GM19035 (cell line): ENCODE measurements at regions not wholly inside any gene's neighbourhood (a gene's known extent, or its start where the extent isn't known, plus 50 kb on each side); places are given as distances from the start of the nearest gene placed in this dataset.
"Not testable (repeated sequence)": the region's sequence is repeated elsewhere in the genome, so short reads cannot be mapped to it uniquely, and the experiment has no call there.

Source experiments
- ATAC-seq: cut with Tn5 transposase; IDR thresholded peaks from one replicate; pipeline ENCODE4 v1.9.1; 2021; ENCODE audit not compliant: unreplicated experiment

- ATAC-seq, result no peak
Observed at GRCh38 chr5:164073081-164073480, 567.7 kb downstream of the MAT2B start.

- no peak for ATAC-seq
Observed at GRCh38 chr5:164076556-164076955, 571.1 kb downstream of the MAT2B start.

DNA sequence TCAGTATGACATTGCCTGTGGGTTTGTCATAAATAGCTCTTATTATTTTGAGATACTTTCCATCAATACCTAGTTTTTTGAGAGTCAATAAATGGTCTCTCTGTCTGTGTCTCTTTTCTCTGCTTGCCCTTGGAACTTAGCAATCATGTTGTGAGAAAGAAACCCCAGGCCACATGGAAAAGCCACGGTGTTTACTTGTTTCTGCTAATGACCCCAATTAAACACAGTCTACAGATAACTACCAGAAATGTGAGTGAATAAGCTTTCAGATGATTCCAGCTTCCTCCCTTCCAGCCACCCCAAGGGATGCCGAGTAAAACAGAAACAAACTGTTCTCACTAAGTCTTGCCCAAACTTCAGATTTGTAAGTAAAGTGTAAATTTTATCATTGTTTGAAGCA lies 584.9 kb downstream of the MAT2B start:
- ATAC-seq, result no peak

GRCh38 chr5:164091836-164092235 lies 586.4 kb downstream of the MAT2B start:
- no peak for ATAC-seq

GRCh38 chr5:164094291-164094690 lies 588.9 kb downstream of the MAT2B start:
- ATAC-seq, result no peak

DNA sequence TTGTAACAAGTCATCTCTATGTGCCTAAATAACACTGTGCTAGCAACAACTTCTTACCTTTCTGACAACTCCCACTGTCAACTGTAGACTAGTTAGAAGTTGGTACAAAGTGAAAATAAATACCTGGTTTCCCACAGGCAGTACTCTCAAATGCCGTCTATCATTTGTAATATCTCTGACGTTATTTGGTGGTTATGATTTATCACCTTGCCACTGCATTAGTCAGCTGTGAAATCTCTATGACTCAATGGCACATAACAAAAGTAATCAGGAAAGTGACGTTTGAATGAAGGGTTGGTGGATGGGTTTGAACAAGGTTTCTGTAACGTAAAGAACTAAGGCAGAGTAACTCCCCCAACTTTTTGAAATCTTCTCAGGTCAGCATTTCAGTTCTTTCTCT lies 592.3 kb downstream of the MAT2B start:
- no peak for ATAC-seq

GRCh38 chr5:164098531-164098930 lies 593.1 kb downstream of the MAT2B start:
- no peak for ATAC-seq

GRCh38 chr5:164098979-164099378 lies 593.6 kb downstream of the MAT2B start:
- no peak for ATAC-seq

- no peak for ATAC-seq
Observed at GRCh38 chr5:164115420-164115819, 610.0 kb downstream of the MAT2B start.

- ATAC-seq, result peak; percentile 80
Observed at GRCh38 chr5:164119806-164120447, 614.5 kb downstream of the MAT2B start.

GRCh38 chr5:164127527-164127926 lies 622.1 kb downstream of the MAT2B start:
- ATAC-seq, result no peak

DNA sequence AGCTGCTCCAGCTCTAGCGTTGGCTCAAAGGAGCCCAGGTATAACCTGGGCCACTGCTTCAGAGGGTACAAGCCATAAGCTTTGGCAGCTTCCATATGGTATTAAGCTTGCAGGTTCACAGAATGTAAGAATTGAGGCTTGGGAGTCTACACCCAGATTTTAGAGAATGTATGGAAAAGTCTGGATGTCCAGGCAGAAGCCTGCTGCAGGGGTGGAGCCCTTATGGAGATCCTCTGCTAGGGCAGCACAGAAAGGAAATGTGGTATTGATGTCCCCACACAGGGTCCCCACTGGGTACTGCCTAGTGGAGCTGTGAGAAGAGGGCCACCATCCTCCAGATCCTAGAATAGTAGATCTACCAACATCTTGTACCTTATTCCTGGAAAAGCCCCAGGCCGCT lies 626.9 kb downstream of the MAT2B start:
- no peak for ATAC-seq

- no peak for ATAC-seq
Observed at GRCh38 chr5:164137095-164137494, 631.7 kb downstream of the MAT2B start.

DNA sequence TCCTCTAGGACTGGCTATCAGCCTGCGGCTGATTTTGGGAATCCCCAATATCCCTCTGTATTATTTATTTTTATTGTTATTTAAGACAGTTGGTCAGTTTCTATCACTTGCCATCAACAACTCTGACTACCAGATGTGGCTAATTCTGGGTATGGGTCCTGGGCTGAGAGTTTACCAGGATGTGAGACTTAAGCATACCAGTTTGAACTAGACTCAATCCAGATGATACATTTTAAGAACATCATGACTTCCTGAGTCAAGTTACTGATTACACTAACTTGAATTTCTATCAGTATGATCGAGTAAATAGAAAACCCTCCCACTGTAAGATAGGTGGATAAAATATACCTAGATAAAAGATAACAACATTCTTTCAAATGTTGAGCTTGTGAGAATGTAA lies 634.0 kb downstream of the MAT2B start:
- no peak for ATAC-seq

DNA sequence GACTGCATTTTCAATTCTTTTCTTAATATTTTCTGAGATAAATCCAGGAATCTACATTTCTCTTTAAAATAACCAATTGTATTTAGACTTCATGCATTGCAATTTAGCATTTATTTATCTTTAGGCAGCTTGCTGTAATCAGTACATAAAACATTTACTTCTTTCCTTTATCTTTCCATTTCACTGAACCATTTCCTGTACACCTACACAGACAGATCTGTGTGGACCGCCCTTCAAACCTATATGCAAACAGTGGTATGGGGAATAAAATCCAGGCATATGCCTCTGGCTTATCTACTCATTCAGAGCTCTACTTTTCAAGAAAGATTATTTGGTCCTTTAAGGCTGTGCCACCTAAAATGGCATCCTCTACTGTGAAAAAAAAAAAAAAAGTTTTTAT lies 640.0 kb downstream of the MAT2B start:
- no peak for ATAC-seq

DNA sequence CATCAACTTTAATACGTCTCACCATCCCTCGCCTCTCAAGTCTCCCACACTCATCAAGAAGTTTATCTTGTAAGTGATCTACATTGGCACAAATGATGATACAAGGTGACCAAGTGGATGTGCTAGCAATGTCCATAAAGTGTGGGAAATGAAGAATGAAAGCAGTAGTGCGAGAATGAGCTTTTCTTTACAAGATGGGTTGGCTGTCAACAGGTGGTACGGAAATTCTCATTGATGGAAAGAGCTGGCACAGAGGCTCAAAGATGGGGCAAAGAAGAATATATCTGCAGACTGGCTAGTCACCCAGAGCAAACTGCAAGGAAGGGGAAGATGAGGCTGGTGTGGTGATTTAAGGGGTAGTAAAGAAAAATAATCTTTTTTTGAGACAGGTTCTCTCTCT lies 640.8 kb downstream of the MAT2B start:
- no peak for ATAC-seq

DNA sequence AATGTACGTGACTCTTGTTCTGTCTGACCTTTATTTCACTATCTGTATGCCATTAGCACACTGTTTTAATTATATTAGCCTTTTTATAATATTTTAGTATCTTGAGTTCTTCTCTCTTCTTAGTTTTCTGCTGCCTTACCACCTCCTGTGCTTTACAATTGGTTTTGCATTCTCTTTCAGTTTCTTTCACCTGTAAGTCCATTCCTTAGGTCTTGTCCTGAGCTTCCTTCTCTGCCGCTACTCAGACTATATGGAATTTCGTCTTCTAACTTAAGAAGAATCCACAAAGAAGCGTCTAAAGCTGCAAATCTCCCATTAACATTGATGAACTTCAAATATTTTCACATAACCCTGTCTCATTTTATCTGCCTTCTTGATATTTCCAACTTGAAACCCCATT lies 642.9 kb downstream of the MAT2B start:
- no peak for ATAC-seq

DNA sequence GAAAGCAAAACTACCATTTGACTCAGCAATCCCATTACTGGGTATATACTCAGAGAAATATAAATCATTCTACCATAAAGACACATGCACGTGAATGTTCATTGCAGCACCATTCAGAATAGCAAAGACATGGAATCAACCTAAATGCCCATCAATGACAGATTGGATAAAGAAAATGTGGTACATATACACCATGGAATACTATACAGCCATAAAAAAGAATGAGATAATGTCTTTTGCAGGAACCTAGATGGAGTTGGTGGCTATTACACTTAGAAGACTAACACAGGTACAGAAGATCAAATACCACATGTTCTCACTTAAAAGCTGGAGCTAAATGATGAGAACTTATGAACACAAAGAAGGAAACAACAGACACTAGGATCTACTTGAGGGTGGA lies 647.1 kb downstream of the MAT2B start:
- ATAC-seq, result not testable (repeated sequence)

DNA sequence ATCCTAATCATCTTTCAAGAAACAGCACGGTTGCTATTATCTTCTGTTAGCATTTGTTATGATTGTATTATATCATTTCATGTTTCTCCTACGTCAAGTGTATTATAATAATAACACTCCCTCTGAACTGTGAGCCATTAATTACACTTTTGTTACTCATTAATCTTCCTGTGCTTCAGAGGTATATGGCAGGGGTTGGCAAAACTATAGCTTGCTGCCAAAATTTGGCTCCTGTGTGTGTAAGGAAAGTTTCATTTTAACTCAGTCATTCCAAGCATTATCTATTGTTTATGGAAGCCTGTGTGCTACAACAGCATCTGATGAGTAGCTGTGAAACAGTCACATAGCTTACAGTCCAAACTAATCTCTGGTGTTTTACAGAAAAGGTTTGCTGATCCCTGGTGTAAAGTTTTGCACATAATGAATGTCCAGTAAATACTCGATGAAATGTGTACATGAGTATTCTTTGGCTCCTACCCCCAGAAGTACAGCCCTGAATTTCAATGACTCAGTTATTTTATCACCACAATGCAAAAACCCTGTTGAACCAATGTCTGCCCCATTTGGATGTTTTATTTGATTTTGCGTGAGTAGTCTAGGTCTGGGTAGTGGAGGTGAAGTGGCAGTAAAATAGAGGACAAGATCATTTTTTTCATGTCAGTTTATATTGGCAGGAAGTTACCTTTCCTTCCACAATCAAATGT lies 648.2 kb downstream of the MAT2B start:
- ATAC-seq, result no peak

GRCh38 chr5:164170814-164171213 lies 665.4 kb downstream of the MAT2B start:
- no peak for ATAC-seq

- no peak for ATAC-seq
Observed at GRCh38 chr5:164175083-164175482, 669.7 kb downstream of the MAT2B start.

DNA sequence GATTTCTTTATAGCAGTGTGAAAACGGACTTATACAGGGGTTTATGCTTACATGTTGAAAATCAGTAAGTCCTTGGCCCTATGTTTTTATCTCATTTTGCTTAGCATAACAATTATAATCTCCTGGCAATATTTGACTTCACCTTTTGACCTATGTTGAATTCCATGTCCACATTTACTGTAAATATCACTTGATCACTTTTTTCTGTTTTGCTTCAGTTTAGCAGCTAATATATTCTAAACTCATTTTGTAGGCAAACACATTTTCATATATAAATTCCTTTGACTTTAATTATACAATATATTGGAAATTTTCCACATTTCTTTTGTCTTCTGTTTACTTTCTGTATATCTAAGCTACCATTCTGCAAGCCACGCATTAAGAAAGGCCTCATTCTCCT lies 674.0 kb downstream of the MAT2B start:
- ATAC-seq, result no peak

DNA sequence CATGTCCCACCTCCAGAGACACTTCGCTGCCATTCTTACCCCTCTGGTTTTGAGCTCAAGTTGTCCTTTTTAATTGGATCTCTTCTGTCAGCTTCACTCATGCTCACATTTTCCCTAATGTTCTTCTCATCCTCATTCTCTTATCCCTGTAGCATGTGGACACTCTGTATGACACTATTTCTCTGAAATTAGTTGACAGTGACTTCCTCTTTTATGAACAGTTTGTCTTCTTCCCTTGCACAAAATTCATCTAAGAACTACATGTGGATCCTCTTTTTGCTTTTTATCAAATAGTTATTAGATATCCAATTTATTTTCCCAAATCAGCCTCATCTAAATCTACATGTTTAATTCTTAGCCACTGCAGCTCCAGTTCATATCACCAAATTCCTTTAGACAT lies 676.2 kb downstream of the MAT2B start:
- no peak for ATAC-seq
